ENCODE measurements at regions not wholly inside any gene's neighbourhood (a gene's known extent, or its start where the extent isn't known, plus 50 kb on each side); places are given as distances from the start of the nearest gene placed in this dataset.

DNA sequence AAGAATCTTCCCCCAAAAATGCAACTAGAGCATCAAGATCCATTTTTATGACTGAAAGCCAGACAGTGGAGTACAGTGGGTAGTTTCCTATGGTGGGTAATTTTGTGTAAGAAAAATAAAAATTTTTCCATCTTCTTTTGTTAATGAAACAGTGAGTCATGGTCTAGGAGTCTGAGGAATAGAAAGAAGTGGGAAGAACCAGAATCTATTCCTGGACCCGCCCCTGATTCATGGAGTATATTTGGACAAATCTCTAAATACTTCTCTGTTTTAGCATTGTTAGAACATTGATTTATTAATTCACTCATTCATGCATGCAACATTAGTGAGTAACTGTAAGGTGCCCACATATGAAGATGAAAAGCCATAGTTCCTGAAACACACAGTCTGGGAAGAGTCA is 304.5 kb upstream of the GPR149 start:
- H3K4me3 ChIP-seq (ENCODE audit: insufficient read depth, low read length): no peak overlapping the region
- H3K36me3 ChIP-seq (ENCODE audit: insufficient read depth, low read length): no peaks in the 10 kb centered on the region
- no peak overlapping the region for H2AFZ ChIP-seq (ENCODE audit: low read length)
- H3K79me2 ChIP-seq (ENCODE audit: insufficient read depth, low read length): no peaks in the 10 kb centered on the region
- H3K27me3 ChIP-seq (ENCODE audit: insufficient read depth, low read length): no peaks in the 10 kb centered on the region
- DNase-seq (ENCODE audit: insufficient read length, low spot score, missing footprints): no peak
- H3K4me2 ChIP-seq (ENCODE audit: insufficient read depth, low read length): no peak overlapping the region
- H3K27ac ChIP-seq (ENCODE audit: low read depth, low read length): no peak overlapping the region
- no peaks in the 10 kb centered on the region for H3K4me1 ChIP-seq (ENCODE audit: insufficient read depth, low read length)
- TF ChIP-seq, protein P1, sequence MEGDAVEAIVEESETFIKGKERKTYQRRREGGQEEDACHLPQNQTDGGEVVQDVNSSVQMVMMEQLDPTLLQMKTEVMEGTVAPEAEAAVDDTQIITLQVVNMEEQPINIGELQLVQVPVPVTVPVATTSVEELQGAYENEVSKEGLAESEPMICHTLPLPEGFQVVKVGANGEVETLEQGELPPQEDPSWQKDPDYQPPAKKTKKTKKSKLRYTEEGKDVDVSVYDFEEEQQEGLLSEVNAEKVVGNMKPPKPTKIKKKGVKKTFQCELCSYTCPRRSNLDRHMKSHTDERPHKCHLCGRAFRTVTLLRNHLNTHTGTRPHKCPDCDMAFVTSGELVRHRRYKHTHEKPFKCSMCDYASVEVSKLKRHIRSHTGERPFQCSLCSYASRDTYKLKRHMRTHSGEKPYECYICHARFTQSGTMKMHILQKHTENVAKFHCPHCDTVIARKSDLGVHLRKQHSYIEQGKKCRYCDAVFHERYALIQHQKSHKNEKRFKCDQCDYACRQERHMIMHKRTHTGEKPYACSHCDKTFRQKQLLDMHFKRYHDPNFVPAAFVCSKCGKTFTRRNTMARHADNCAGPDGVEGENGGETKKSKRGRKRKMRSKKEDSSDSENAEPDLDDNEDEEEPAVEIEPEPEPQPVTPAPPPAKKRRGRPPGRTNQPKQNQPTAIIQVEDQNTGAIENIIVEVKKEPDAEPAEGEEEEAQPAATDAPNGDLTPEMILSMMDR (IDR thresholded peaks at IDR 0.05; ENCODE audit: extremely low read depth, low read depth, low read length): no peak
- no peaks in the 10 kb centered on the region for H3K9me3 ChIP-seq (ENCODE audit: low read depth, low read length)
- no peaks in the 10 kb centered on the region for H4K20me1 ChIP-seq (ENCODE audit: insufficient read depth, low read length)

GRCh38 chr3:154730186-154730585 is 300.2 kb upstream of the GPR149 start:
- Histone ChIP-seq H3K27me3 (ENCODE audit: insufficient read depth, low read length) (no peaks in the 10 kb centered on the region), H4K20me1 (ENCODE audit: insufficient read depth, low read length) (no peaks in the 10 kb centered on the region), H3K4me2 (ENCODE audit: insufficient read depth, low read length) (no peak overlapping the region), H3K9me3 (ENCODE audit: low read depth, low read length) (no peaks in the 10 kb centered on the region), H3K4me3 (ENCODE audit: insufficient read depth, low read length) (no peak overlapping the region), H3K4me1 (ENCODE audit: insufficient read depth, low read length) (no peaks in the 10 kb centered on the region), H3K27ac (ENCODE audit: low read depth, low read length) (no peak overlapping the region), H3K36me3 (ENCODE audit: insufficient read depth, low read length) (no peaks in the 10 kb centered on the region), H3K79me2 (ENCODE audit: insufficient read depth, low read length) (no peaks in the 10 kb centered on the region), H2AFZ (ENCODE audit: low read length) (no peak overlapping the region)
- TF ChIP-seq, protein P1 (IDR thresholded peaks at IDR 0.05; ENCODE audit: extremely low read depth, low read depth, low read length): no peak
- no peak for DNase-seq (ENCODE audit: insufficient read length, low spot score, missing footprints)

DNA sequence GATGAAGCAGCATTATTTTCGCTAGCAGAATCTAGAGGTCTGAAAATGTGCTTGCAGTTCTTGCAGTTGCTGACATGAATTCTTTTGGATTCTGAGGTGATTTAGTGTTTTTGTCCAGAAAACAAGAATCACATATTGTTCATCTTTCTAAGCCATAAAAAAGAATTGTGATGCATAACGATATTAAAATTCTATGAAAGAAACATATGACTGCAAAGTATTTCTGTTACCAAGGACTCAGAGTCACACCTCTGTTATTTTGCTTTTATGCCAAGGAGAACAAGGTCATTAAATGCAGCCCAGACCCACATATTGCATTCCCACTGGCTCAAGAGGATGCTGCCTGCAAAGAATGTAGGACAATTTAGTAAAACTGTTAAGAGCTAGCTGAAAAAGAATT is 299.8 kb upstream of the GPR149 start:
- H3K4me1 ChIP-seq (ENCODE audit: insufficient read depth, low read length): no peaks in the 10 kb centered on the region
- no peak for DNase-seq (ENCODE audit: insufficient read length, low spot score, missing footprints)
- TF ChIP-seq, protein P1 (IDR thresholded peaks at IDR 0.05; ENCODE audit: extremely low read depth, low read depth, low read length): no peak
- no peaks in the 10 kb centered on the region for H4K20me1 ChIP-seq (ENCODE audit: insufficient read depth, low read length)
- H3K27me3 ChIP-seq (ENCODE audit: insufficient read depth, low read length): no peaks in the 10 kb centered on the region
- no peaks in the 10 kb centered on the region for H3K9me3 ChIP-seq (ENCODE audit: low read depth, low read length)
- H3K36me3 ChIP-seq (ENCODE audit: insufficient read depth, low read length): no peaks in the 10 kb centered on the region
- H3K79me2 ChIP-seq (ENCODE audit: insufficient read depth, low read length): no peaks in the 10 kb centered on the region
- H2AFZ ChIP-seq (ENCODE audit: low read length): no peak overlapping the region
- H3K4me3 ChIP-seq (ENCODE audit: insufficient read depth, low read length): no peak overlapping the region
- no peak overlapping the region for H3K27ac ChIP-seq (ENCODE audit: low read depth, low read length)
- no peak overlapping the region for H3K4me2 ChIP-seq (ENCODE audit: insufficient read depth, low read length)

DNA sequence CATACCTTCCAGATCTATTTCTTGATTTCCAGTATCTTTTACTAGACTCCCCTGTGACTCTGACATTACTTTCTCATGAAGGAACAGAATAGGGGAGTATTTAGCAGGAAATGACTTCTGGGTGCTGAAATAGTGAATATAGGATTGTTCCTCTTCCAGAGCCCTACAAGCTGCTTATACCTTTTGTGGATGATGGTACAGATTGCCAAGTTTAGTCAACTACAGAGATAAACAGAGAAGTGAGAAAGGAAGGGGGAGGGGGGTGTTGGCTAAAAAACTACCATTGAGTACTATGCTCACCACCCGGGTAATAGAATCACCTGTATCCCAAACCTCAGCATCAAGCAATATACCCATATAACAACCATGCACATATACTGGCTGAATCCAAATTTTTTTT is 298.3 kb upstream of the GPR149 start:
- no peaks in the 10 kb centered on the region for H3K27me3 ChIP-seq (ENCODE audit: insufficient read depth, low read length)
- no peaks in the 10 kb centered on the region for H3K4me1 ChIP-seq (ENCODE audit: insufficient read depth, low read length)
- TF ChIP-seq, protein P1 (IDR thresholded peaks at IDR 0.05; ENCODE audit: extremely low read depth, low read depth, low read length): no peak
- no peak overlapping the region for H2AFZ ChIP-seq (ENCODE audit: low read length)
- no peak overlapping the region for H3K27ac ChIP-seq (ENCODE audit: low read depth, low read length)
- no peaks in the 10 kb centered on the region for H3K9me3 ChIP-seq (ENCODE audit: low read depth, low read length)
- no peaks in the 10 kb centered on the region for H4K20me1 ChIP-seq (ENCODE audit: insufficient read depth, low read length)
- H3K4me3 ChIP-seq (ENCODE audit: insufficient read depth, low read length): no peak overlapping the region
- H3K79me2 ChIP-seq (ENCODE audit: insufficient read depth, low read length): no peaks in the 10 kb centered on the region
- no peaks in the 10 kb centered on the region for H3K36me3 ChIP-seq (ENCODE audit: insufficient read depth, low read length)
- no peak overlapping the region for H3K4me2 ChIP-seq (ENCODE audit: insufficient read depth, low read length)
- no peak for DNase-seq (ENCODE audit: insufficient read length, low spot score, missing footprints)
